ENCODE measurements at regions not wholly inside any gene's neighbourhood (a gene's known extent, or its start where the extent isn't known, plus 50 kb on each side); places are given as distances from the start of the nearest gene placed in this dataset.
A peak's percentile ranks its signal among the peaks of the same experiment; 100 is the strongest.

DNA sequence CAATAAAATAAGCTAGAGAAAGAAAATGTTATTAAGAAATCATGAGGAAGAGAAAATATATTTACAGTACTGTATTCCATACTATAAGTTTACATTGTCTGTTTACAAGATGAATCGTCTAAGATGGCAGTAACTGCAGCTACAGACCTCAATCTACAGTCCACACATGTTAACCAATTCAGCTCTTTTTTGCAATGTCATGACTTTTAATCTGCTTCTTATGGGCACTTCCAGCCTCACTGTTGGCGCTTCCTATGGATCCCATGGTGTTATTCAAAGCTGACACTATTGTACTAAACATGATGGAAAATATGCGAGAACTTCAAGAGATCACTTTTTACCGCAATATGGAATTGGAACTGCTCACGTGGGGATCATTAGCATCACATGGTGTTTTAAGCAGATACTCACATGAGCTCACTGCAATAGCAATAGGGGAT lies 451.5 kb upstream of the CITED2 start:
- H3K4me1 ChIP-seq (ENCODE audit: control insufficient read depth, insufficient read depth, low read length) = peaks cover 10% of the 10 kb centered on the region
- H3K36me3 ChIP-seq (ENCODE audit: control insufficient read depth, insufficient read depth, low read length, severe bottlenecking) = no peaks in the 10 kb centered on the region
- no peak for DNase-seq (ENCODE audit: low read depth)
- no peaks in the 10 kb centered on the region for H3K27me3 ChIP-seq (replicated peaks; ENCODE audit: control insufficient read depth, insufficient read depth, low read length)
- H3K9me3 ChIP-seq (ENCODE audit: control insufficient read depth, low read length) = no peaks in the 10 kb centered on the region
- H3K4me3 ChIP-seq (ENCODE audit: low read length) = no peak overlapping the region
- no peak overlapping the region for H3K9ac ChIP-seq (ENCODE audit: low read length)

DNA sequence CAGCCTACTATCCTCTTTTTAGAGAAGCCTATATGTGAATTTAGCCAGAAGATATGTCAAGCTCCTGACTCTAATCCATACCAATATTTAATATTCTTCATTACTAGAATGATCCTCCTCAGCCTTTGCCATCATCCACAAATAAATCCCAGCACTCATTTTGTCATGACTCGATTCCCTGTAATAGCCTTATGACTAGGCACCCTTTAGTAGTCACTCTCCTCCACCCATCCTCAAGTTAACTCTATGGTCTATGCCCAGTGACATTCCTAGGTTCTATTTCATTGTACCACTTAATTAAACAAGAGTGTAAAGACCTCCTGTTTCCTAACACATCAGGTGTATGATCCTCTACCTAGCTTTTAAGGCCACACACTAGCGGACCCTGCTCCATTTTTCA lies 450.4 kb upstream of the CITED2 start:
- no peaks in the 10 kb centered on the region for H3K36me3 ChIP-seq (ENCODE audit: control insufficient read depth, insufficient read depth, low read length, severe bottlenecking)
- DNase-seq (ENCODE audit: low read depth) = no peak
- H3K4me1 ChIP-seq (ENCODE audit: control insufficient read depth, insufficient read depth, low read length) = peaks cover 18% of the 10 kb centered on the region
- no peaks in the 10 kb centered on the region for H3K9me3 ChIP-seq (ENCODE audit: control insufficient read depth, low read length)
- H3K4me3 ChIP-seq (ENCODE audit: low read length) = no peak overlapping the region
- no peak overlapping the region for H3K9ac ChIP-seq (ENCODE audit: low read length)
- no peaks in the 10 kb centered on the region for H3K27me3 ChIP-seq (replicated peaks; ENCODE audit: control insufficient read depth, insufficient read depth, low read length)

GRCh38 chr6:139823808-139824126 lies 449.3 kb upstream of the CITED2 start:
- Histone ChIP-seq H3K4me3 (ENCODE audit: low read length) (no peak overlapping the region), H3K4me1 (ENCODE audit: control insufficient read depth, insufficient read depth, low read length) (peaks cover 15% of the 10 kb centered on the region), H3K9me3 (ENCODE audit: control insufficient read depth, low read length) (no peaks in the 10 kb centered on the region), H3K27me3 (replicated peaks; ENCODE audit: control insufficient read depth, insufficient read depth, low read length) (no peaks in the 10 kb centered on the region), H3K9ac (ENCODE audit: low read length) (no peak overlapping the region), H3K36me3 (ENCODE audit: control insufficient read depth, insufficient read depth, low read length, severe bottlenecking) (no peaks in the 10 kb centered on the region)
- no peak for DNase-seq (ENCODE audit: low read depth)

DNA sequence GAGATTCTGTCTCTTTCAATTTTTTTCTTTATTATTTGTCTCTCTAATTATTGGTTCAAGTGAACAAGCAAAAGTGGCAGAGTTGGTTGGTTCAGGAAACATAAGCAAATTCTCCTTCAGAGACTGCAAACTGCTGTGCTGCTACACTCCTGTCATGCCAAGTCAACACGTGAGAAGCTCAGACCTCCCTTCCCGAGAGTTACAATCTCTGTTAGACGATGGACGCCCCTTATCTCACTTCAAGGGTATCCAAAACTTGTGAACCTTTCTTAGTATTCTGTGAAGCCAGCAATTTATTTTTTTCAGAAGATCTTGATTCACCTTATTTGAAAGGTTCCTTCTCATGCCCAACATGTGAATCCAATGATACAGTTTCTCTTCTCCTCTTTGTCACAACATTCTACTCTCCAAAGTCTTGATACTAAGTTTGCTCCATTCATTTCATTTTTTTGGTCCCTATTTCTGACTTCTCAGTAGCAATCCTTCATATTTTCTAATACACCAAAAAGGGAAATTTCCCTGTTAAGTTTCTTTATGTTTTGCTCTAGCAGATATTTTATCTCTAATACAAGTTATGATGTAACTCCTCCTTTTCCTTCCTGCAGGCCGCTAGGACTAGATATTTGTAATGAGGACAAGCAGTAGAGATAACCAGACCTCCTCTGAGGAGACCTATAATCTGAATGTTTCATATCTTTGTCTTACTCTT lies 448.8 kb upstream of the CITED2 start:
- H3K4me1 ChIP-seq (ENCODE audit: control insufficient read depth, insufficient read depth, low read length) = peaks cover 15% of the 10 kb centered on the region
- no peaks in the 10 kb centered on the region for H3K9me3 ChIP-seq (ENCODE audit: control insufficient read depth, low read length)
- H3K27me3 ChIP-seq (replicated peaks; ENCODE audit: control insufficient read depth, insufficient read depth, low read length) = no peaks in the 10 kb centered on the region
- H3K36me3 ChIP-seq (ENCODE audit: control insufficient read depth, insufficient read depth, low read length, severe bottlenecking) = no peaks in the 10 kb centered on the region
- DNase-seq (ENCODE audit: low read depth) = no peak
- no peak overlapping the region for H3K9ac ChIP-seq (ENCODE audit: low read length)
- no peak overlapping the region for H3K4me3 ChIP-seq (ENCODE audit: low read length)

DNA sequence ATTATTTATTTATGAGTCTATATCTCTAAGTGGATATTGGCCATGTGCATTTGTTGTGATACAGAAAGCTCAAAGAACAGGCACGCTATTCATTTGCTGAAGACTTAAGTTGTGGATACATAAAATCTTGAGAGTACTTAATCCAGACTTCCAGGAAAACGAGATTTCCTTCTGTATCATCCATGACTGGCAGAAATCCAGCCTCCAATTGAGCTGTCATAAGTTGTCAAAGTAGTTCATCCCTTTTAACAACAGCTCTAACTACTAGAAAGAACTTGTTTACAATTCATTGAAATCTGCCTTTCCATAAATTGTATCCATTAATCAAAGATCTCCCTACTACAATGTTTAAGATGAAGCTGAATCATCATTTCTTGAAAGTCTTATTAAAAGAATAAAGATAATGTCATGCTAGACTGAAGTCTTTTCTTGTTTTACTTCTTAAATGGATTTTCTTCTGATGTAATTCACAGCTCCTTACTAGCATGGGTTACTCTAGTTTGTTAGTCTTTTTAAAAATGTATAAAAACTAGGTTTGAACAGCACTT lies 447.3 kb upstream of the CITED2 start:
- Histone ChIP-seq H3K27me3 (replicated peaks; ENCODE audit: control insufficient read depth, insufficient read depth, low read length) (no peaks in the 10 kb centered on the region), H3K9me3 (ENCODE audit: control insufficient read depth, low read length) (no peaks in the 10 kb centered on the region), H3K36me3 (ENCODE audit: control insufficient read depth, insufficient read depth, low read length, severe bottlenecking) (no peaks in the 10 kb centered on the region), H3K4me3 (ENCODE audit: low read length) (no peak overlapping the region), H3K9ac (ENCODE audit: low read length) (no peak overlapping the region), H3K4me1 (ENCODE audit: control insufficient read depth, insufficient read depth, low read length) (peaks cover 15% of the 10 kb centered on the region)
- DNase-seq (ENCODE audit: low read depth) = no peak

- Histone ChIP-seq H3K9ac (ENCODE audit: low read length) (no peak overlapping the region), H3K4me1 (ENCODE audit: control insufficient read depth, insufficient read depth, low read length) (peaks cover 15% of the 10 kb centered on the region), H3K4me3 (ENCODE audit: low read length) (no peak overlapping the region), H3K27me3 (replicated peaks; ENCODE audit: control insufficient read depth, insufficient read depth, low read length) (no peaks in the 10 kb centered on the region), H3K36me3 (ENCODE audit: control insufficient read depth, insufficient read depth, low read length, severe bottlenecking) (no peaks in the 10 kb centered on the region), H3K9me3 (ENCODE audit: control insufficient read depth, low read length) (no peaks in the 10 kb centered on the region)
- DNase-seq (ENCODE audit: low read depth) = peak; percentile 32
Measured at GRCh38 chr6:139820210-139820609, 445.8 kb upstream of the CITED2 start.

GRCh38 chr6:139819776-139820175 lies 445.3 kb upstream of the CITED2 start:
- H3K9ac ChIP-seq (ENCODE audit: low read length) = no peak overlapping the region
- no peaks in the 10 kb centered on the region for H3K9me3 ChIP-seq (ENCODE audit: control insufficient read depth, low read length)
- H3K4me3 ChIP-seq (ENCODE audit: low read length) = no peak overlapping the region
- H3K4me1 ChIP-seq (ENCODE audit: control insufficient read depth, insufficient read depth, low read length) = peaks cover 15% of the 10 kb centered on the region
- H3K36me3 ChIP-seq (ENCODE audit: control insufficient read depth, insufficient read depth, low read length, severe bottlenecking) = no peaks in the 10 kb centered on the region
- no peak for DNase-seq (ENCODE audit: low read depth)
- no peaks in the 10 kb centered on the region for H3K27me3 ChIP-seq (replicated peaks; ENCODE audit: control insufficient read depth, insufficient read depth, low read length)

GRCh38 chr6:139812939-139813338 lies 438.5 kb upstream of the CITED2 start:
- DNase-seq (ENCODE audit: low read depth) = no peak
- no peak overlapping the region for H3K9ac ChIP-seq (ENCODE audit: low read length)
- H3K4me3 ChIP-seq (ENCODE audit: low read length) = no peak overlapping the region
- H3K4me1 ChIP-seq (ENCODE audit: control insufficient read depth, insufficient read depth, low read length) = no peaks in the 10 kb centered on the region
- H3K27me3 ChIP-seq (replicated peaks; ENCODE audit: control insufficient read depth, insufficient read depth, low read length) = no peaks in the 10 kb centered on the region
- H3K9me3 ChIP-seq (ENCODE audit: control insufficient read depth, low read length) = no peaks in the 10 kb centered on the region
- H3K36me3 ChIP-seq (ENCODE audit: control insufficient read depth, insufficient read depth, low read length, severe bottlenecking) = no peaks in the 10 kb centered on the region

- no peaks in the 10 kb centered on the region for H3K4me1 ChIP-seq (ENCODE audit: control insufficient read depth, insufficient read depth, low read length)
- H3K27me3 ChIP-seq (replicated peaks; ENCODE audit: control insufficient read depth, insufficient read depth, low read length) = no peaks in the 10 kb centered on the region
- no peaks in the 10 kb centered on the region for H3K36me3 ChIP-seq (ENCODE audit: control insufficient read depth, insufficient read depth, low read length, severe bottlenecking)
- H3K9ac ChIP-seq (ENCODE audit: low read length) = no peak overlapping the region
- no peaks in the 10 kb centered on the region for H3K9me3 ChIP-seq (ENCODE audit: control insufficient read depth, low read length)
- DNase-seq (ENCODE audit: low read depth) = peak; percentile 17
- H3K4me3 ChIP-seq (ENCODE audit: low read length) = no peak overlapping the region
Measured at GRCh38 chr6:139801571-139802321, 427.3 kb upstream of the CITED2 start.

- H3K9me3 ChIP-seq (ENCODE audit: control insufficient read depth, low read length) = no peaks in the 10 kb centered on the region
- no peak overlapping the region for H3K9ac ChIP-seq (ENCODE audit: low read length)
- no peak overlapping the region for H3K4me3 ChIP-seq (ENCODE audit: low read length)
- no peaks in the 10 kb centered on the region for H3K4me1 ChIP-seq (ENCODE audit: control insufficient read depth, insufficient read depth, low read length)
- no peaks in the 10 kb centered on the region for H3K36me3 ChIP-seq (ENCODE audit: control insufficient read depth, insufficient read depth, low read length, severe bottlenecking)
- DNase-seq (ENCODE audit: low read depth) = no peak
- no peaks in the 10 kb centered on the region for H3K27me3 ChIP-seq (replicated peaks; ENCODE audit: control insufficient read depth, insufficient read depth, low read length)
Measured at GRCh38 chr6:139800837-139801236, 426.4 kb upstream of the CITED2 start.

GRCh38 chr6:139790527-139790926 lies 416.1 kb upstream of the CITED2 start:
- Histone ChIP-seq H3K4me3 (ENCODE audit: low read length) (no peak overlapping the region), H3K9me3 (ENCODE audit: control insufficient read depth, low read length) (peaks cover 8% of the 10 kb centered on the region), H3K9ac (ENCODE audit: low read length) (no peak overlapping the region), H3K4me1 (ENCODE audit: control insufficient read depth, insufficient read depth, low read length) (no peaks in the 10 kb centered on the region), H3K36me3 (ENCODE audit: control insufficient read depth, insufficient read depth, low read length, severe bottlenecking) (no peaks in the 10 kb centered on the region), H3K27me3 (replicated peaks; ENCODE audit: control insufficient read depth, insufficient read depth, low read length) (no peaks in the 10 kb centered on the region)
- DNase-seq (ENCODE audit: low read depth) = no peak

Data from adipocyte (in vitro differentiated cells).